H1 (cell line): ENCODE measurements at regions not wholly inside any gene's neighbourhood (a gene's known extent, or its start where the extent isn't known, plus 50 kb on each side); places are given as distances from the start of the nearest gene placed in this dataset.

Source experiments
- CTCF ChIA-PET: fragments of 300-600 bp; sonication (Branson Sonifier 250); formaldehyde crosslinking; loops from one replicate; lab custom pipeline; 2021; ENCODE audit not compliant: partially characterized antibody; lab: Charles Lee
- POLR2A ChIA-PET: fragments of 300-600 bp; sonication (Branson Sonifier 250); formaldehyde crosslinking; loops from one replicate; lab custom pipeline; 2021; ENCODE audit warnings: inconsistent platforms; ENCODE audit not compliant: partially characterized antibody; lab: Charles Lee
- DNase-seq, 2 experiments: peaks; one replicate each; pipeline versions ENCODE4 v3.0.0 to v3.0.0-alpha.2; 2010 to 2022; ENCODE audit warnings: low spot score in 2 of 2, low read depth in 1 of 2, mixed read lengths in 1 of 2
- FAIRE-seq: peaks from 2 replicates; lab custom pipeline; 2011; peaks lifted over from hg19 to GRCh38; lab: Jason Lieb, UNC
- H2AFZ ChIP-seq: 2 replicates; pipeline ENCODE4 v1.8.1; 2012; ENCODE audit warnings: low read length, inconsistent platforms
- H2AK5ac ChIP-seq: 2 replicates; pipeline ENCODE4 v1.6.1; 2013; ENCODE audit warnings: low read depth, low read length
- H2BK120ac ChIP-seq: replicated peaks from 2 replicates; pipeline ENCODE3; 2013; ENCODE audit warnings: low read depth, low read length, inconsistent platforms
- H2BK12ac ChIP-seq: 2 replicates; pipeline ENCODE4 v1.6.1; 2013; ENCODE audit warnings: low read depth, low read length
- H2BK15ac ChIP-seq: 2 replicates; pipeline ENCODE4 v1.6.1; 2013; ENCODE audit warnings: low read length
- H2BK20ac ChIP-seq: 2 replicates; pipeline ENCODE4 v1.6.1; 2013; ENCODE audit warnings: low read length
- H2BK5ac ChIP-seq: 2 replicates; pipeline ENCODE4 v1.6.1; 2013; ENCODE audit warnings: low read depth, low read length
- H3K14ac ChIP-seq: 2 replicates; pipeline ENCODE4 v1.6.1; 2013; ENCODE audit warnings: inconsistent platforms; ENCODE audit not compliant: insufficient read length
- H3K18ac ChIP-seq: 2 replicates; pipeline ENCODE4 v1.6.1; 2013; ENCODE audit warnings: low read length; ENCODE audit errors: extremely low read depth
- H3K23ac ChIP-seq: 2 replicates; pipeline ENCODE4 v1.6.1; 2013; ENCODE audit warnings: inconsistent platforms; ENCODE audit not compliant: insufficient read length
- H3K23me2 ChIP-seq: 2 replicates; pipeline ENCODE4 v1.6.1; 2013; ENCODE audit warnings: low read depth, low read length
- H3K27ac ChIP-seq: 2 replicates; pipeline ENCODE4 v1.6.1; 2011; ENCODE audit warnings: low read depth, low read length, inconsistent platforms
- H3K27me3 ChIP-seq, 4 experiments: replicated peaks in 1 of 4; 1 replicate in 1 of 4; 2 replicates in 3 of 4; pipeline versions ENCODE4 v1.6.1 to v1.8.1; 2011 to 2013; ENCODE audit warnings: low read length in 3 of 4, mild to moderate bottlenecking in 3 of 4, inconsistent platforms in 2 of 4, mixed read lengths in 2 of 4, moderate library complexity in 1 of 4; ENCODE audit not compliant: control insufficient read depth in 3 of 4, insufficient read depth in 3 of 4; ENCODE audit errors: extremely low read depth in 1 of 4
- H3K36me3 ChIP-seq, 4 experiments: 2 replicates each; pipeline versions ENCODE4 v1.6.1 to v1.8.1; 2011 to 2013; ENCODE audit warnings: mild to moderate bottlenecking in 4 of 4, low read length in 3 of 4, moderate library complexity in 2 of 4, control low read depth in 1 of 4, inconsistent platforms in 1 of 4; ENCODE audit not compliant: insufficient read depth in 4 of 4, control insufficient read depth in 2 of 4
- H3K4ac ChIP-seq: replicated peaks from 2 replicates; pipeline ENCODE3; 2013; ENCODE audit warnings: low read length, low read depth, mixed read lengths, inconsistent platforms; ENCODE audit not compliant: insufficient read length
- H3K4me1 ChIP-seq, 4 experiments: replicated peaks in 1 of 4; 1 replicate in 1 of 4; 2 replicates in 3 of 4; pipeline versions ENCODE4 v1.6.1 to v1.8.1; 2011 to 2013; ENCODE audit warnings: low read length in 3 of 4, inconsistent platforms in 2 of 4, mixed read lengths in 1 of 4; ENCODE audit not compliant: insufficient read depth in 4 of 4, control insufficient read depth in 3 of 4
- H3K4me2 ChIP-seq, 2 experiments: 2 replicates each; pipeline versions ENCODE4 v1.6.1 to v1.8.1; 2011 to 2013; ENCODE audit warnings: low read depth in 2 of 2, low read length in 2 of 2, control low read depth in 1 of 2, inconsistent platforms in 1 of 2, mild to moderate bottlenecking in 1 of 2; ENCODE audit not compliant: insufficient read depth in 1 of 2
- H3K4me3 ChIP-seq, 4 experiments: fragments of 200-600, 300-600 bp in 1 of 4; sonication (generic), shearing (Covaris generic), sonication (Bioruptor Twin) in 1 of 4; 2 replicates each; pipeline versions ENCODE4 v1.5.1 to v1.8.1; 2011 to 2016; ENCODE audit warnings: low read length in 4 of 4, low read depth in 3 of 4, control low read depth in 2 of 4, inconsistent platforms in 2 of 4, mild to moderate bottlenecking in 2 of 4, mixed read lengths in 1 of 4, moderate library complexity in 1 of 4; ENCODE audit not compliant: insufficient read depth in 2 of 4; ENCODE audit errors: extremely low read depth in 1 of 4
- H3K56ac ChIP-seq: replicated peaks from 2 replicates; pipeline ENCODE3; 2013; ENCODE audit warnings: low read depth, mild to moderate bottlenecking, mixed read lengths, low read length, inconsistent platforms; ENCODE audit not compliant: insufficient read length
- H3K79me1 ChIP-seq: 2 replicates; pipeline ENCODE4 v1.6.1; 2013; ENCODE audit warnings: low read depth, low read length, control low read depth
- H3K79me2 ChIP-seq, 2 experiments: 2 replicates each; pipeline versions ENCODE4 v1.6.1 to v1.8.1; 2012 to 2013; ENCODE audit warnings: low read length in 2 of 2, mild to moderate bottlenecking in 2 of 2, inconsistent platforms in 1 of 2; ENCODE audit not compliant: insufficient read depth in 2 of 2, control insufficient read depth in 1 of 2
- H3K9ac ChIP-seq, 4 experiments: replicated peaks in 1 of 4; 1 replicate in 1 of 4; 2 replicates in 3 of 4; pipeline versions ENCODE4 v1.6.1 to v1.8.1; 2011 to 2013; ENCODE audit warnings: low read depth in 3 of 4, low read length in 3 of 4, control low read depth in 2 of 4, mild to moderate bottlenecking in 2 of 4, moderate library complexity in 2 of 4, inconsistent platforms in 1 of 4; ENCODE audit errors: extremely low read depth in 1 of 4
- H3K9me3 ChIP-seq, 2 experiments: 2 replicates each; pipeline versions ENCODE4 v1.6.1 to v1.8.1; 2012 to 2013; ENCODE audit warnings: mild to moderate bottlenecking in 2 of 2, moderate library complexity in 2 of 2, control low read depth in 1 of 2, inconsistent platforms in 1 of 2, low read depth in 1 of 2, low read length in 1 of 2, mixed read lengths in 1 of 2; ENCODE audit not compliant: insufficient read depth in 2 of 2
- H4K20me1 ChIP-seq, 2 experiments: replicated peaks in 1 of 2; 2 replicates each; pipeline versions ENCODE3 to v1.8.1; 2011 to 2013; ENCODE audit warnings: inconsistent platforms in 2 of 2, low read length in 2 of 2, mild to moderate bottlenecking in 1 of 2; ENCODE audit not compliant: insufficient read depth in 2 of 2, control insufficient read depth in 1 of 2
- H4K5ac ChIP-seq: 2 replicates; pipeline ENCODE4 v1.6.1; 2013; ENCODE audit warnings: low read length, low read depth, mixed read lengths, inconsistent platforms; ENCODE audit not compliant: insufficient read length
- H4K8ac ChIP-seq: 2 replicates; pipeline ENCODE4 v1.8.0; 2013; ENCODE audit warnings: mild to moderate bottlenecking, moderate library complexity, low read length, inconsistent platforms; ENCODE audit not compliant: insufficient read depth; ENCODE audit errors: extremely low read depth
- H4K91ac ChIP-seq: replicated peaks from 2 replicates; pipeline ENCODE3; 2013; ENCODE audit warnings: low read length, mixed read lengths, inconsistent platforms; ENCODE audit not compliant: insufficient read length
- ASH2L ChIP-seq: fragments of 200-600, 300-600 bp; sonication (generic); IDR thresholded peaks from one replicate; pipeline ENCODE4 v1.7.1; 2017; ENCODE audit warnings: low read length
- BCL11A ChIP-seq, 2 experiments: IDR thresholded peaks; one replicate each; pipeline ENCODE4 v1.6.1; 2011; ENCODE audit warnings: low read depth in 2 of 2, low read length in 2 of 2, mild to moderate bottlenecking in 2 of 2
- BRCA1 ChIP-seq: IDR thresholded peaks from 2 replicates; pipeline ENCODE4 v1.6.1; 2012; ENCODE audit warnings: low read depth, low read length, improper control_type of control experiment
- CBX5 ChIP-seq: fragments of 300-800, 300-1000 bp; sonication (generic); IDR thresholded peaks from 2 replicates; pipeline ENCODE4 v1.7.1; 2016; ENCODE audit warnings: antibody characterized with exemption, low read length, low read depth
- CEBPB ChIP-seq: IDR thresholded peaks from 2 replicates; pipeline ENCODE4 v1.6.1; 2012; ENCODE audit warnings: low read depth, low read length
- CREB1 ChIP-seq: IDR thresholded peaks from 2 replicates; pipeline ENCODE4 v1.6.1; 2012; ENCODE audit warnings: inconsistent platforms
- EP300 ChIP-seq, 2 experiments: IDR thresholded peaks; 1 replicate in 1 of 2; 2 replicates in 1 of 2; pipeline ENCODE4 v1.6.1; 2011 to 2012; ENCODE audit warnings: low read depth in 2 of 2, low read length in 2 of 2, mild to moderate bottlenecking in 2 of 2, borderline replicate concordance in 1 of 2, inconsistent platforms in 1 of 2, moderate library complexity in 1 of 2
- EZH2 ChIP-seq: fragments of 200-600 bp; sonication (generic); IDR thresholded peaks from 2 replicates; pipeline ENCODE4 v1.7.1; 2012; ENCODE audit warnings: low read depth, mild to moderate bottlenecking, moderate library complexity, low read length, inconsistent platforms; ENCODE audit not compliant: severe bottlenecking
- FOSL1 ChIP-seq: IDR thresholded peaks from 2 replicates; pipeline ENCODE4 v1.6.1; 2011; ENCODE audit warnings: mild to moderate bottlenecking, low read depth, low read length, moderate library complexity; ENCODE audit not compliant: insufficient read depth
- JUN ChIP-seq: IDR thresholded peaks from 2 replicates; pipeline ENCODE4 v1.6.1; 2011; ENCODE audit warnings: low read depth, mild to moderate bottlenecking, improper control_type of control experiment, low read length
- POLR2AphosphoS5 ChIP-seq: IDR thresholded peaks from 2 replicates; pipeline ENCODE4 v1.6.1; 2011; ENCODE audit warnings: low read depth, low read length
- SAP30 ChIP-seq: fragments of 300-600 bp; sonication (generic); IDR thresholded peaks from 2 replicates; pipeline ENCODE4 v1.7.1; 2012; ENCODE audit warnings: low read length, moderate library complexity, mild to moderate bottlenecking, inconsistent platforms; ENCODE audit not compliant: insufficient read depth, insufficient replicate concordance
- SP1 ChIP-seq: IDR thresholded peaks from 2 replicates; pipeline ENCODE4 v1.6.1; 2011; ENCODE audit warnings: low read depth, low read length
- SRF ChIP-seq: IDR thresholded peaks from 2 replicates; pipeline ENCODE4 v1.6.1; 2011; ENCODE audit warnings: mild to moderate bottlenecking, low read depth, low read length, moderate library complexity
- SUZ12 ChIP-seq: fragments of 200-600 bp; sonication (generic); IDR thresholded peaks from 2 replicates; pipeline ENCODE4 v1.6.1; 2012; ENCODE audit warnings: mild to moderate bottlenecking, inconsistent platforms, low read length, moderate library complexity, mixed read lengths
- WGBS, 2 experiments: shearing (Covaris generic) in 1 of 2; methylation state at CpG; one replicate each; pipeline versions ENCODE4 v1.1.6 to v1.1.7; 2013 to 2015; ENCODE audit warnings: low lambda C conversion rate in 2 of 2, mixed read lengths in 2 of 2, inconsistent platforms in 1 of 2, low coverage in 1 of 2, missing lambda C conversion rate in 1 of 2; ENCODE audit not compliant: insufficient replicate concordance in 2 of 2, insufficient coverage in 1 of 2, insufficient read length in 1 of 2; ENCODE audit errors: extremely low coverage in 1 of 2, missing lambda C conversion rate in 1 of 2; 5-methylcytosine and 5-hydroxymethylcytosine counted together

- no peak overlapping the region for H4K91ac ChIP-seq
- H3K23ac ChIP-seq, result no peak overlapping the region
- ChIA-PET CTCF (interaction anchor here (0.7 kb wide), 1 partner anchor 765 kb away, joined by 3 read pairs; no protein-coding TSS in a partner anchor), POLR2A (no interaction called here)
- no peak overlapping the region for H3K56ac ChIP-seq
- no peaks in the 10 kb centered on the region for H3K36me3 ChIP-seq
- no peak overlapping the region for H3K18ac ChIP-seq
- FAIRE-seq, result no peak
- no peak for DNase-seq
- no peak overlapping the region for H3K4me3 ChIP-seq
- H2BK5ac ChIP-seq, result no peak overlapping the region
- H2BK120ac ChIP-seq, result no peak overlapping the region
- no peak overlapping the region for H2BK15ac ChIP-seq
- H3K4me2 ChIP-seq, result no peak overlapping the region
- no peaks in the 10 kb centered on the region for H3K79me2 ChIP-seq
- H3K9me3 ChIP-seq, result no peaks in the 10 kb centered on the region
- no peak overlapping the region for H2AFZ ChIP-seq
- peaks cover 0 to 1% (median 0%) of the 10 kb centered on the region in 4 experiments; a peak in 1 of 7 replicates for H3K27me3 ChIP-seq
- no peak overlapping the region for H3K9ac ChIP-seq
- no peak overlapping the region for H3K27ac ChIP-seq
- H3K4me1 ChIP-seq, result no peaks in the 10 kb centered on the region
- H3K79me1 ChIP-seq, result no peaks in the 10 kb centered on the region
- H3K14ac ChIP-seq, result no peak overlapping the region
- 88% methylated on average over 1 of the region's 1 CpG; no CpG with 5 or more reads in 1 of the 2 experiments for WGBS, 2 experiments
- H3K4ac ChIP-seq, result no peak overlapping the region
- H4K8ac ChIP-seq, result no peak overlapping the region
- no peaks in the 10 kb centered on the region for H4K20me1 ChIP-seq
- TF ChIP-seq SP1 (no peak), BCL11A (IDR thresholded peaks at IDR 0.05; ENCODE audit: low read depth in 2 of 2, low read length in 2 of 2) (no peak), EP300 (IDR thresholded peaks at IDR 0.05; ENCODE audit: borderline replicate concordance in 1 of 2, low read depth in 2 of 2, low read length in 2 of 2) (no peak), POLR2AphosphoS5 (no peak), SAP30 (no peak), FOSL1 (no peak), CBX5 (no peak), SRF (no peak), CREB1 (no peak), JUN (no peak), BRCA1 (no peak), ASH2L (no peak), CEBPB (no peak), EZH2 (no peak), SUZ12 (no peak)
- H4K5ac ChIP-seq, result no peak overlapping the region
- H3K23me2 ChIP-seq, result no peaks in the 10 kb centered on the region
- no peak overlapping the region for H2BK12ac ChIP-seq
- H2AK5ac ChIP-seq, result no peak overlapping the region
- no peak overlapping the region for H2BK20ac ChIP-seq
Observed at GRCh38 chr1:73801912-73802429, 396.0 kb downstream of the LRRIQ3 start.
